Right lobe of liver (tissue), 6 donors: ENCODE measurements at regions not wholly inside any gene's neighbourhood (a gene's known extent, or its start where the extent isn't known, plus 50 kb on each side); places are given as distances from the start of the nearest gene placed in this dataset.
"Not testable (repeated sequence)": the region's sequence is repeated elsewhere in the genome, so short reads cannot be mapped to it uniquely, and the experiment has no call there.

ENCODE experiments used
- ATAC-seq, 4 donors: fragments of 200-7000 bp; cut with Tn5 transposase; one replicate each; pipeline ENCODE4 v1.9.1; 2020; ENCODE audit warnings: mild to moderate bottlenecking in 4 of 4, moderate library complexity in 4 of 4
- DNase-seq, 3 donors: peaks; one replicate each; pipeline ENCODE4 v3.0.0-alpha.2; 2020
- H3K27ac ChIP-seq, 3 donors: fragments of 200-600 bp; one replicate each; pipeline ENCODE4 v1.8.0; 2022
- H3K27me3 ChIP-seq, 2 donors: fragments of 200-600 bp; one replicate each; pipeline ENCODE4 v1.8.0; 2022
- H3K36me3 ChIP-seq, 4 donors: fragments of 200-600 bp; sonication (generic) in 1 of 4; one replicate each; pipeline versions ENCODE4 v1.5.1 to v1.8.0; 2017 to 2022; ENCODE audit warnings: control low read depth in 1 of 4
- H3K4me1 ChIP-seq, 4 donors: fragments of 200-600 bp; sonication (generic) in 1 of 4; one replicate each; pipeline versions ENCODE4 v1.5.1 to v1.8.0; 2017 to 2022; ENCODE audit warnings: control low read depth in 1 of 4
- H3K4me3 ChIP-seq, 3 donors: fragments of 200-600 bp; one replicate each; pipeline ENCODE4 v1.8.0; 2022
- H3K9me3 ChIP-seq, 4 donors: fragments of 200-600 bp; sonication (generic) in 1 of 4; one replicate each; pipeline versions ENCODE4 v1.5.1 to v1.8.0; 2017 to 2022; ENCODE audit warnings: control low read depth in 1 of 4
- CTCF ChIP-seq, 4 donors: fragments of 200-600 bp in 3 of 4; fragments of 450-650 bp in 1 of 4; IDR thresholded peaks; one replicate each; pipeline versions ENCODE4 v1.5.1 to v1.8.0; 2016 to 2022; ENCODE audit warnings: antibody characterized with exemption in 4 of 4, mild to moderate bottlenecking in 2 of 4
- WGBS: methylation state at CpG from one replicate; pipeline ENCODE4 v1.1.6; 2018; ENCODE audit warnings: low coverage, low lambda C conversion rate; ENCODE audit not compliant: insufficient coverage; ENCODE audit errors: missing lambda C conversion rate; 5-methylcytosine and 5-hydroxymethylcytosine counted together
- intact Hi-C, 2 donors: fragments of 100-400 bp; cut with DNase I; formaldehyde crosslinking; loops; one replicate each; pipeline versions ENCODE4 v1.11.2 to v1.14.1; 2022
- donor health status: DM: no; HTN: yes; CAD: no.
- donor health status: DM: no; HTN: no; CAD: no.
- donor health status: DM: no; HTN: no; CAD: no.
- donor health status: DM: no; HTN: yes; CAD: no.
- donor health status: DM: no; HTN: yes; CAD: no.

GRCh38 chr5:70585996-70586395 lies 170.8 kb downstream of the GTF2H2C_2 start:
- DNase-seq, result peak in 2 of 3 donors; percentile 52 to 57
- H3K9me3 ChIP-seq, H3K4me1 ChIP-seq, intact Hi-C loops, H3K36me3 ChIP-seq, H3K27ac ChIP-seq, ATAC-seq, H3K27me3 ChIP-seq: not testable (repeated sequence)
- peak in 1 of 4 donors; percentile 23 for TF ChIP-seq CTCF (IDR thresholded peaks at IDR 0.05)
- no CpG with 5 or more reads among the region's 42 CpGs for WGBS
- H3K4me3 ChIP-seq, result peak overlapping the region in 1 of 3 donors; percentile 43
